Heart left ventricle (tissue), 13 donors: ENCODE measurements at regions not wholly inside any gene's neighbourhood (a gene's known extent, or its start where the extent isn't known, plus 50 kb on each side); places are given as distances from the start of the nearest gene placed in this dataset.

Experiments used
- POLR2A ChIP-seq, 2 donors: fragments of 450-650 bp; IDR thresholded peaks; one replicate each; pipeline ENCODE4 v1.6.1; 2017; ENCODE audit warnings: antibody characterized with exemption in 2 of 2, mild to moderate bottlenecking in 2 of 2, moderate library complexity in 2 of 2
- TF ChIP-seq, protein P1 (sequence below), 12 donors: fragments of 200-600 bp; sonication (generic) in 4 of 12; IDR thresholded peaks; one replicate each; pipeline versions ENCODE4 v1.5.0 to v1.8.0; 2018 to 2022; ENCODE audit warnings: antibody characterized with exemption in 12 of 12, mild to moderate bottlenecking in 5 of 12
- donor health status: ischemic (EF 13 %, LVEDD 7.1; RV severe dilation, severe dysfunction).
- donor health status: DM: no; HTN: yes; CAD: no.
- donor health status: DM: no; HTN: no; CAD: no.
- donor health status: ischemic (EF 25% LVEDD 6.9; RV normal size, moderate dysfunction).
- donor health status: ischemic (EF 25% LVEDD 5.7; RV mildly dilated, moderate dysfunction).
- donor health status: ischemic (EF 35%, LVEDD 5.7; RV mildly dilated, moderate dysfunction).
- donor health status: nonischemic (EF 11% LVEDD 7.7; RV severe dilation, severe dysfunction).
- donor health status: DM: yes; HTN: yes; CAD: no.
- donor health status: PGD.
- donor health status: ischemic (EF 29% LVEDD 5.4; RV normal size, mild dysfunction).
- donor health status: nonischemic (EF 23%, LVEDD 6.1; RV moderate dilation, normal function).

GRCh38 chr4:155038459-155038858 is 170.0 kb upstream of the NPY2R start:
- TF ChIP-seq, protein P1, sequence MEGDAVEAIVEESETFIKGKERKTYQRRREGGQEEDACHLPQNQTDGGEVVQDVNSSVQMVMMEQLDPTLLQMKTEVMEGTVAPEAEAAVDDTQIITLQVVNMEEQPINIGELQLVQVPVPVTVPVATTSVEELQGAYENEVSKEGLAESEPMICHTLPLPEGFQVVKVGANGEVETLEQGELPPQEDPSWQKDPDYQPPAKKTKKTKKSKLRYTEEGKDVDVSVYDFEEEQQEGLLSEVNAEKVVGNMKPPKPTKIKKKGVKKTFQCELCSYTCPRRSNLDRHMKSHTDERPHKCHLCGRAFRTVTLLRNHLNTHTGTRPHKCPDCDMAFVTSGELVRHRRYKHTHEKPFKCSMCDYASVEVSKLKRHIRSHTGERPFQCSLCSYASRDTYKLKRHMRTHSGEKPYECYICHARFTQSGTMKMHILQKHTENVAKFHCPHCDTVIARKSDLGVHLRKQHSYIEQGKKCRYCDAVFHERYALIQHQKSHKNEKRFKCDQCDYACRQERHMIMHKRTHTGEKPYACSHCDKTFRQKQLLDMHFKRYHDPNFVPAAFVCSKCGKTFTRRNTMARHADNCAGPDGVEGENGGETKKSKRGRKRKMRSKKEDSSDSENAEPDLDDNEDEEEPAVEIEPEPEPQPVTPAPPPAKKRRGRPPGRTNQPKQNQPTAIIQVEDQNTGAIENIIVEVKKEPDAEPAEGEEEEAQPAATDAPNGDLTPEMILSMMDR (IDR thresholded peaks at IDR 0.05): no peak
- TF ChIP-seq POLR2A (IDR thresholded peaks at IDR 0.05): no peak
